ENCODE measurements at regions not wholly inside any gene's neighbourhood (a gene's known extent, or its start where the extent isn't known, plus 50 kb on each side); places are given as distances from the start of the nearest gene placed in this dataset.

GRCh38 chr10:8638088-8638672, 583.7 kb downstream of the GATA3 start:
- TF ChIP-seq CTCF (IDR thresholded peaks at IDR 0.05) (no peak), POLR2A (IDR thresholded peaks at IDR 0.05) (no peak)
